CD4-positive, alpha-beta T cell treated with Interleukin-15 for 1 hour (primary cell): ENCODE measurements at regions not wholly inside any gene's neighbourhood (a gene's known extent, or its start where the extent isn't known, plus 50 kb on each side); places are given as distances from the start of the nearest gene placed in this dataset.
"Not testable (repeated sequence)": the region's sequence is repeated elsewhere in the genome, so short reads cannot be mapped to it uniquely, and the experiment has no call there.

Source experiments
- DNase-seq: peaks from one replicate; pipeline ENCODE4 v3.0.0-alpha.2; 2020

DNA sequence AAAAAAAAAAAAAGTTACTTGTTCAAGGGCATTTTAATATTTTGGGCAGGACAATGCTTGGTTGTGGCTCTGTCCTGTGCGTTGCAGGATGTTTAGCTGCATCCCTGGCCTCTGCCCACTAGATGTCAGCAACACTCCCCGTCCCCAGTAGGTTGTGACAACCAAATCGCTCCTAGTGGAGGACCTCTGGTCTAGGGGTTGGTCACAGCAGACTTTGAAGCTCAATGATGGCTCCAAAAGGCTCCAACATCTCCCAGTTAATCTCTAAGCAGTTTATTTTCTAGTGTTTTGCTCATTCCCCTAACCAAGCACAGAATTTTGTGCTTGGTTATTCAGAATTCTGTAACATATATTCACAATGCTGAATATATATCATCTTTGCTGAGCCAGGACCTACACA is 67.0 kb downstream of the CHRNA1 start:
- peak; percentile 62 for DNase-seq

DNA sequence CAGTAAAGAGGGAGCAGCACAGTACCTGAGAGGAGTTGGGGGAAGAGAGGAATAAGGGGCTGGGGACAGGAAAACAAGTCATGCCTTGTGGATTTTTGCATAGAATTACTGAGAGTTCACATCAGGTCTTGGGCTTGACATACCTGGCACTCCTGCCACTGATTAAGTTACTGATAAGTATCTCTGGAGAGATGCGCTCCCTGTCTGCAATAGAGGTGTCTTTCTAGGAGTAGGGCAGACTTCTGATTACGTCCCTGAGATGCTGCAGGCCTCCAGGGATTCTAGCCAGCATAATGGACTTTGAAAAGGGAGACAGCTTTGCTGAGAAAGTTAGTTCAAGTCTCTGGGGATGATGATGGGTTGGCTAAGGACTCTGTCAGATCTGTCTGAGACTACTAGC is 69.4 kb downstream of the CHRNA1 start:
- no peak for DNase-seq

DNA sequence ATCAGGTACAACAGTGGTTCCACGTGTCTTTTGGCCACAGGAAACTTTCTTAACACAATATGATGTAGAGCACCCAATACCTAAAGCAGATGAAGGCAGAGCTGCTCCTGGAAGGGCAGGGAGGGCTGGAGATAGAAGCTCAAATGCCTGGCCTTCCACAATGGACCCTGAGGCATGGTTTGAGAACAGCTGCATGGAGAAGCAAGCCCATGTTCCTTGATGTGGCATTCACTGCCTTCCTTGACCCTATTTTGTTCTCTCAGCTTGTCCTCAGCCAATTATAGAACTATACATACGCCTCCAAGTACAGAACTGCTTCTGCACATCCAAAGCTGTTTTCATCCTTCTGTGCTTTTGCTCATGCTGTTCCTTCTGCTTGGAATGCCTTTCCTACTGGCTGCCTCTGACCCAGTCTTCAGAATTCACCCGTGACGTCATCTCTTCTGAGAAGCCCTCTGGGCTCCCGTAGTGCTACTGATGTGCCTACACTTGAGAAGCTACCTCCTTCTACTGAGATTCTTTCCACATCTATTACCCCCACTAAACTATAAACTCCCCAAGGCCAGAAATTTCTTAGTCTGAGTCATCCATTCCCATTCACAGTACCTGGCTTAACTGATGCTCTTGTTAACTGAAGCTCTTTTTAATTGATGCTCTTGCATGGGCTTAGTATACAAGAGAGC is 69.9 kb downstream of the CHRNA1 start:
- no peak for DNase-seq

DNA sequence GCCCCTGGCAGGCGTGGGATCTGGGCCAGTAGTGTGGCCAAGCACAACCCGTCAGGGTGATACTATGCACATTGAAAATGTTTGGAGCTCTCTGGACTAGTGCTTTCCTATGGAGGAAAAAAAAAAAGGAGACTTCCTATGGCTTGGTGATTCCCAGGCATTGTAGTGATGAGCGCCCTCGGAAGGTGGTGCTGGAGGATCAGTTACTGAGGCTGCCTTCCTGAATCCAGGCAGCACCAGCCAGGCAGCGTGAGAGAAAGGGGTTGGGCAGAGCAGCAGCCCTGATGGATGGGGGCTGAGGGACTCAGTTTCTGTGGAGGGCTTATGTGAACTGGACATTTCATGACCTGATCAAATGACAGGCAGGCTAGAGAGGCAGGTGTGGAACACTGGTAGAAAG is 70.9 kb downstream of the CHRNA1 start:
- no peak for DNase-seq

DNA sequence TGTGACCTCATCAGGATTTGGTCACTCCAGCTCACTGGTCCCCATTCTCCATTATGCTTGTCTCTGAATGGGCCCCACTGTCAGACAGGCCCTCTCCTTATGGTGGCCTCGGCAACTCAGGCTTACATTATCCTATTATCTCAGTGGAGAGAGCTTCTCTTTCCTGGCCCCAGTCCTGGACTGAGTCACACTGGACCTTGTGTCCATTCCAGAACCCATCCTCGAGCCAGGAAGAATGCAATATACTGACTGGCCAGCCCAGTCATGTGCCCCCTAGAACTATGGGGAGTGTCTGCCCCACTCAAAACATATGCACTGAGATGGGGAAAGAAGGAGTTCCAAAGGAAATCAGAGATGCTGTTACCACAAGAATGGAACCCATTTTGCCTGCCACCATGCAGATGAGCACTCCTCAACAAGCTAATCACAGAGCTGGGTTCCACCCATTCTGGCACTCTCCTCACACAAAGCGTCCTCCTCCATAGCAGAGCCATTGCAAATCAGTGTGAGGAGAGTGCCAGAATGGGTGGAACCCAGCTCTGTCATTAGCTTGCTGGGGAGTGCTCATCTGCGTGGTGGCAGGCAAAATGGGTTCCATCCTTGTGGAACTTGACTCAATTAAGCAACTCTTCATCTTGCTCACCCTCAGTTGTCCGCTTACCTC is 71.9 kb downstream of the CHRNA1 start:
- DNase-seq = no peak

DNA sequence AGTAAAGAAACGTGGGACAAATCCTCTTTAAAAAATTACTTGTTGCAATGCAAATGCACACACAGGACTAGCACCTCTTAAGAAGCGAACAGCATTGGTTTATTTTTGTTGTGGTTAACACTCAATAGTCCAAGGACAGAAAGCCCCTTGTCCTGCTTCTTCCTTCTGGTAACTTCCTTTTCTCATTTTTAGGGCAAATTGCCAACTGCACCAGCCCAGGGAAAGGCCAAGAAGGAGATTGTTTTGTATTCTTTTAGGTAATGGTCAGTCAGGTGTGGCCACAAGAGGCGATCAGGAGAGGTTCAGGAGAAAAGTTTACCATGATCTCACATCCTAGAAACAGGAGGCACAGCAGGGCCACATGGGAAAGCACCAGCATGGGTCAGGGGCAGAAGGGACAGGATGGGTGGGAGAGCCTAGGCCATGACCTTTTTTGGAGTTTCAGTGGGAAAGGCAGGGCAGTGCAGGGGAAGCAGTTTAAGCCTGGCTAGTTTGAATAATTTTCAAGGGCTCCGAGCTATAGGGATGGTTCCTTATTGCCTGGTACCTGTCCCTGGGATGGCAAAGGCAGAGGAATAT is 73.0 kb downstream of the CHRNA1 start:
- no peak for DNase-seq

DNA sequence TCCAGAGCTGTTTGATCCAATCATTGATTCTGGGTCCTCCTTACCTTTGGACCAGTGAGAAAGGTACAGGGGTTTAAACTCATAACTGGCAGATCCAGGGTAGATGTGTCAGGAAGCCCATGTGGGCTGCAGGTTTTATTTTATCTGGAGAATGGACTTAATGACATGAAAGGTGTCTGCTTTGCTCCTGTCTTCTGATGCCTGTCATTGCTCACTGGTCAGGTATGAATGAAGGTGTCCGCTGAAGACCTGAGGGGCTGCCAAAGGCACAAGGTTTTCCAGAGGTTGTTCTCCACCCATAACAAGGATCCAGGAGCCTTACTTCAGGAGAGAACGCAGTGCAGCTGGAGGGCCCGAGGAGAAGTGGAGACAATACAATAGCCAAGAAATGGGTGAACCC is 74.2 kb downstream of the CHRNA1 start:
- no peak for DNase-seq

DNA sequence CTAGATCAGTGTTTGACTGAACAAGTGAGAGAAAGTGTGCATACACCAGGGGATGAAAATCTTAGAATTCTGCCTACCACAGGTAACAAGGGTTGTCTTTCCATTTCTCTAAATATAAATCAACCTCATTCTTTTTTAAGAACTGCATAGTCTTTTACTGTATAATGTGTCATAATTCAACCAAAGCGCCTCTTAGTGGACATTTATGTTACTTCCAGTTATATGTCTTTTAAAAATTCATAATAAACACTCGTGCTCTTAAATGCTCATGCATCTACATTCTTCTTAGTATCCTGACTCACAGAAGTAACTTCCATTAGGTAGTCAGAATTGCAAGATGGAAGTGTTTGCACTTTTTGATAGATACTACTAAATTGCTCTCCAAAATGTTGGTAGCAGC is 76.2 kb downstream of the CHRNA1 start:
- no peak for DNase-seq

DNA sequence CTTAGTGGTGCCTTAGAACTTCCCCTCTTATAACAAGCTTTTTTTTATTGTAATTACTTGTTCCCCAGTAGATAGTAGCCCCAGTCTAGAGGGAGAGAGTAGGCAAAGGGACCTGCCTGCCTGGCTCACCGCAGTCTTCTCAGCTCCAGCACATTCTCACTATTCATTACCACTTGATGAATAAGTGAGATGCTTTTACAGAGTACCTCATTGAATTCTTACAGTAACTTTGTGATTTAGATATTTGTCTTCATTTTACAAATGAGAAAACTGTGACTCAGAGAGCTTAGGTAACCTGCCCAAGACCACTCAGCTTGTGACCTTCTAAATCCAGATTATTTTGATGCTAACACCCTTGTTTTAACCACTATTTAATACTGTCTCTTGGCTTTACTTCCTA is 77.8 kb downstream of the CHRNA1 start:
- no peak for DNase-seq

DNA sequence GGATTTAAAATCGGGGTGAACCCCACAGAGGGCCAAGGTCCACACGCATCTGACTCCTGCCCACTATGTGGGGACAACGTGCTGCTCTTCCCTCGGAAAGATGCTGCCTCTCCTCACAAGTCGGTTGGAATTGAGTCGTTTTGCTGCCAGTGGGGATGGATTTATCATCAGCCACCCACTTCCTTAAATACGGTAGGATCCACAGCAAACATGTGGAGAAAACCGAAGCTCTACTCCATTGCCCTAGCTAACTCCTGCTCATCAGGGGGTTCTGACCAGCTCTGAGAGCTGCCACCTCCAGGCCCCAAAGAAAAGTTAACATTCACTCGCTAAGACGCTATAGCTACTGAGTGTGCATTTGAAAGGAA is 80.9 kb downstream of the CHRNA1 start:
- DNase-seq = peak; percentile 21

DNA sequence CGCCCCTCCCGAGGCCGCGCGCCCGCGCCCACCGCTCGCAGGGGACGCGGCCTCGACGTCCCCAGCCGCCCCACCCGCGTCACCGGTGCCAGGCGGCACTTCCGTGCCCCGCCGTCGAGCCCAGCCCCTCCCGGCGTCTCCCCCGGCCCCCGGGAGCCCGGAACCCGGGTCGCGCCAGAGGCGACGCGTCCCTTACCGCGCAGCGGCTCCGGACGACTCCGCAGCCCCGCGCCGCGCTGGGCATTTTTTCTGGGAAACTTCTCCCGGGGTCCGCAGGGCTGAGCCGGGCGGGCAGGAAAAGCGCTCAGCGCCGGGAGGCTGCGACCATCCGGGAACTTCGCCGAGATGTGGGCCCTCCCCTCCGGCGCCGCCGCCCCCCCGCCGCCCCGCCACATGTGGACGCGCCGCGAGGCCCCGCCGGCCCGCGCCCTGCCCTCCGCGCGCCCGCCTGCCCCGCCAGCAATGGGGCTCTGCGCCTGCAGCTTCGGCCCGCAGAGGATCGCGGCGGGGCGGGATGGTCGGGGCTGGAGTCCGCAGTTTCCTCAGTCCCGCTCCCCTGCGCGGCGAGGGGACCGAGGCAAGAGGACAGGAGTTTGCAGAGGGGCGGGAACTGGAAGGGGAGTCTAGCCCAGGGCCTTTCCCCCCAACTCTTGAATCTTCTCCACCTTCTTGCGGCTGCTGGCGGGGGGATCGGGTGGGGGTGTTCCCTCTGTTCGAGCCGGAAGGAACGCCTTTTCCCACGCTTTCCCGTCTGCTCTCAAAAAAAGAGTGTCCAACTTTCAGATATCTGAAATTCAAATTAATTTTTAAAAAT is 81.5 kb downstream of the CHRNA1 start:
- peak; percentile 56 for DNase-seq

DNA sequence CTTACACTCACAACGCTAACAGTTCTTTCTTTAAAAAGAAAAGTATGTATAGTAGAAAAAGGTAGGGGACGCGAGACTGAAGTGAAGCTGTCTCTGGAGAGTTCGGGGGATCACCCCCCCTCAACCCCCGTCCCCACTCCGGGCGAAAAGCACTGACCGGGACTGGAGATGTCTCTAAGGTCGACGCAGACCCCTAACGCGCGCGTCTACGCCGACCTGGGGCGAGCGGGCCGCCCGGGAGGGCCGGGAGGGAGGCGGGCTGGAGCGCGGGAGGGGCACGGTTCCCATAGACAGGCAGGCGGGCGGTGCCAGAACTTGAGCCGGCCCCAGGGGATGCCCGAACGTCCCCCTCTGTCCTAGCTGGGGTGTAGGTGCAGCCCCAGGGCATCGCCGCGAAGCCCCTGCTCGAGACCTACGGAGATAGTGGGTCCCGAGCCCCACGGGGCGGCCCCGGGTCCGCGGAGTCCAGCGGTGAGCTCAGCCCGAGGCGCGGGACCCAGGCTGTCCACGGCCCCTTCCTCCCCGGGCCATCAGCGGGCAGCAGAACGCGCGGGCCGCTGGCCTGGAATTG is 82.2 kb downstream of the CHRNA1 start:
- no peak for DNase-seq

DNA sequence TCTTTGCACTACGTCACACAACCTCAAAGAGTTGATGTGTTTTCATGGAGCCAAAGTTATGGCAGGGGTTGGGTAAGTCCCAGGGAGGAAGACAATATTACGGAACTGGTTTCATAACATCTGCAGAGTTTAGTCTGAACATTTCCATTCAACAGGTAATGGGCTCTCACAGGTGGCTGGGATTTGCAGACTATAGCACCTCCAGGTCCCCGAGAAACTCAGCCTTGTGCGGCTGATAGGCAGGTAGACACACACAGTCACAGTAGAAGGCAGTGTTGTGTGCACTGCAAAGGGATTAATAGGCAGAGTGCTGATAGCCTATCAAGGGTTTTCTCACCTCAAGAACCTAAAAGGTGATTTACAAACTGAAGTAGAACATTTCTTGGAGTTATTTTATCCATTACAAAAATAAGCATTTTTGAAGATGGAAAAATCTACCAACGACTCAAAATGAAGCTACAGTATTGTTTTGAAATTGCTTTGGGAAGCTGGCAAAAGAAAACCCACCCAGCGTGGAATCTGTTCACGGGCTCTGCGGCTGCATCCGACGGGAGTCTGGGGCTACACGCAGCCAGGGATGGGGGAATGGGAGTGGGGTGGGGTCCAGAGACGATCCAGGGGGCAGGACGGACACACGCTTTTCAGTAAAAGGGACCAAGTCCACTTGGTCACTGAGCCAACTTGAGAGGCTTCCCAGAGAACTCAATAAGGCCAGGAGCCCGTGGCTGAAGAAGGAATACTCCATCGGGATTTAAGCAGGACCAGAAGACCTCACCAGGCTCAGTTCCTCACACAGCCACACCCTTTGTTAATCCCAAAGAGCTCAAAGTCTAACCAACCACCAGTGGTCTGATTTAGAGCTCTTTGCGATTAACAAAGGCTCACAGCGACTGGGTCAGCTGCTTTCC is 82.9 kb downstream of the CHRNA1 start:
- DNase-seq = no peak

DNA sequence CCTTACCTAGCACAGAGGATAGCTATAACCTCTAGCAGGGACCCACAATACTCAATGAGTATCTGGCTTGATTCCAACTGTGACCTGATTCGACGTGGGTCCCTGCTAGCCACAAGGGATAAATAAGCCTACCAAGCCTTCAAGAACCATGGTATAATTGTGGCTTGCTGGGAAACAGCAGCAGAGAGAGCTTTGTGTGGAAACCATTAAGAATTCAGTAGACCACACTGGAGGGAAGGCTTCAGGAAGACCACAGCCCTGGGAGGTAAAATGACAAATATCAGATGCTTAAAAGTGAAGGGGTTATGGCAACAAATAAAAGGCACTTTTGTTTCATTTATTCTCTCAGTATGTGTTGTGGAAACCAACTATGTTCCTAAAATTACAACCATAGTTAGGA is 82.6 kb upstream of the WIPF1 start:
- no peak for DNase-seq

DNA sequence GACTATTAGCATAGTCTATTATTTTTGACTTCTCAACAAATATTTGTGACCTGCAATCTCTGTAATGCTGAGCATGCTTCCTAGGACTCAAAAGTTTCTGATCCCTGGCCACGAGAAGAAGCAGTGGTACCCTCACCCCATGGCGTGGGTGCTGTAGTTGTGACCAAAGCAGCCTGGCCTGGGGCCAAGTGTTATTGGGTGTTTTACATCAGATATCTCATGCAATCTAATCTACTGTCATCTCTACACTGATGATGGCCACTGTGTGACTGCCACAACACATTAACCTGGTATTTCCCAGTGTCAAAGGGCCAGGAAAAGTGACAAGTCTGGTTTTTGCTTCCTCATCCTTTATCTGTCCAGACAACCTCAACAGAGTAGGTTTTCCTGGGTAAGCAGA is 80.8 kb upstream of the WIPF1 start:
- DNase-seq = no peak

DNA sequence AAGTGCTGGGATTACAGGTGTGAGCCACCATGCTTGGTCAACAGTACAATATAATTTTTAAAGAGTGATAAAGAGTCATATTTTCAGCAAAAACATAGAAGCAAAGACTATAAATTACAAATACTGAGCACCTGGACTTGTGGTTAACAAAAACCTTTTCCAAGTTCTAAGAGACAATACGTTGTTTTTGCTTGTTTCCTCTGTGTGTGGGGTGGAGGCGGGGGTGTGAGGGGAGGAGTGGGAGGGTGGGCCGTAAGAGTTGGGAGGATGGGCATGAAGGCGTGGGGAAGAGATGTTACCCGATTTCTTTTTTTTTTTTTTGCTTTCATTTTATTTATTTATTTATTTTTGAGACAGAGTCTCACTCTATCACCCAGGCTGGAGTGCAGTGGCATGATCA is 78.0 kb upstream of the WIPF1 start:
- DNase-seq = peak; percentile 30

DNA sequence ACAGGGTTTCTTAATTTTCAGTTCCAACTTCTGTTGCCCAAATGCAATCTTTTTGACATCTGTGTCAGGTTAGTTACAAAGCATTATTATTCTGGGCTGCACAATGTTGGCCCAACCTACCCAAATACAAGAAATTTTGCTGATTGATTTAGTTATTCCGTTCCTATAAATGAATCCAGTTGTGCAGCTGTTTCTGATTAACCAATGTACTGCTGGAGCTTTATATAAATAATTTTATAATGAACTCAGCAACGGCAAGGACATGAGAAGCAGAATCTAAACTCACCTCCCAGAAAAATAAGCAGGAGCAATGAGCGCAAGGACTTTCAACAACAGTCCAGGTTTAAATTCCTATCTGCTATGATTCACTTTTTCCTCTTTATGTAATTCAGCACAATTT is 76.3 kb upstream of the WIPF1 start:
- DNase-seq = no peak

DNA sequence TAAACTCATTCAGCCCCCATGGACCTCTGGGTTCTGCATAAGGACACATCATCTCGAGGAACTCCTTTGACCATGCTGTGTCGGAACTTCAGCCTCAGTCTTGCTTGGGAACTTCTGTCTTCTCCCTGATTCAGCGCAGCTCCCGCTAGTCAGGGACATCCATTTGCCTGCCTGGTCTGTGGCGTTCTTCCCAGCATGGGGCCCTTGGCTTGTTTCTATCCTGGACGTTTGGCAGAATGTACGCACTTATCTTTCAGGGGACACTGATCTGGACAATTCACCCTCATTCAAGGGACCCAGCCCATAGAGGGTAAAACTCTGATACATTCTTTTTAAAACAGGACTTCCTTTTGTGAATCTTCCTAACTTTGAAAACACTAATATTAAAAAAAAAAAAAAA is 75.8 kb upstream of the WIPF1 start:
- DNase-seq = no peak

DNA sequence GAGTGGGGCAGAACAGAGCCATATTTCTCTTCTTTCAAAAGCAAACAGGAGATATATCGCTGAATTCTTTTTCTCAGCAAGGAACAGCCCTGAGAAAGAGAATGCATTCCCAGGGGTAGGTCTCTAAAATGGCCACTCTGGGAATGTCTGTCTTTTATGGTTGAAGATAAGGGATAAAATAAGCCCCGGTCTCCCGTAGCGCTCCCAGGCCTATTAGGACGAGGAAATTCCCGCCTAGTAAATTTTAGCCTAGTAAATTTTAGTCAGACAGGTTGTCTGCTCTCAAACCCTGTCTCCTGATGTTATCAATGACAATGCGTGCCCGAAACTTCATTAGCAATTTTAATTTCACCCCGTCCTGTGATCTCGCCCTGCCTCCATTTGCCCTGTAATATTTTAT is 73.9 kb upstream of the WIPF1 start:
- DNase-seq = not testable (repeated sequence)

DNA sequence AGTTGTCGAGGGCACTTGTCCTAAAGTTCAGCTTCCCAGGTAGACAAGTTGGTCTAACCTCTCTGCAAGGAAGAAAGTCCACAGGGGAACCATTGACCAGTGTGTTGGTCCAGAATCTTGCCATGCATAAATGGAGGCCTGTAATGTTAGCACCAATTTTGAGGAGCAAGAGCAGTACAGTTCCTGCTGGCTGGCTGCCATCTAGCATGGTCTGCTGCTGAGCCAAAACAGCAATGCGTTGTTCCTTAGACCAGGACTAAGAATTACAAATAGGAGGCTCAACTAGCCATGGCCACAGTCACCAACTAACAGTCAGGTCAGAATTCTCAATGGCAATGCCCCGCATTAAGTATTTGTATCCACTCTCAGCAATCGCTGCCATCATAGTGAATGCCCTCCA is 72.8 kb upstream of the WIPF1 start:
- no peak for DNase-seq

DNA sequence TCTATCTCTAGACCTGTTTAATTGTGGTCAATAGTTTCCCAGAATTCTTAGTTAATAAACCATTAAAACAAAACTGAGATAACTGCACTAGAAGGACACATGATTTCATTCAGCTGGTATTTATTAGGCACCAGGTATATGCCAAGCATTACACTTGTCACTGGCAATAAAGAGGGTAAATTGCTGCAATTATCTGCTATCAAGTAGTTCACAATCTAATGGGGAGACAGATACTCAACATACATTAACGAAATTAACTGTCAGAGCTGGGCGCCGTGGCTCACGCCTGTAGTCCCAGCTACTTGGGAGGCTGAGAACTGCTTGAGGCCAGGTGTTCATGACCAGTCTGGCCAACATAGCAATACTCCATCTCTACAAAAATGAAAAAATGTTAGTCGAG is 71.7 kb upstream of the WIPF1 start:
- DNase-seq = no peak

DNA sequence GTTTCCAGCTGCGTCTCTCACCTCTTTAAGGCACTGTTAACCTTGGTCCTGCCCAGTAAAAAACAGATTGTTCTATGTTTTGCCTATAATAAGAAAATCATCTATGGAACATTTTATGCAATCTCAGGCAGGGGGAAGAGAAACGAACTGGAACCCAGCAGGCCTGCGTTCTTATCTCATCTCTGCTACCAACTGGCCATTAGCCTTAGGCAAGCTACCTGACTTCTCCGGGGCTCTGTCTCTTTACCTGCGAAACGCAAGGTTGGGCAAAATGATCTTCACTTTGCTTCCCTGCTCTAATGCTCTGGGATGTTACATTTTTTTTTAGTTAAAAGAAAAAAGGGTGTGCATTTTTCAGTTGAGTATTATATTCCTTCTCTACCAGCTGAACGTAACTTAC is 70.5 kb upstream of the WIPF1 start:
- DNase-seq = no peak
